ENCODE measurements at regions not wholly inside any gene's neighbourhood (a gene's known extent, or its start where the extent isn't known, plus 50 kb on each side); places are given as distances from the start of the nearest gene placed in this dataset.

- Histone ChIP-seq H3K27ac (no peak overlapping the region), H3K27me3 (replicated peaks in 1 of 7) (no peaks in the 10 kb centered on the region), H3K36me3 (no peaks in the 10 kb centered on the region), H3K4me3 (no peak overlapping the region), H3K9me3 (no peaks in the 10 kb centered on the region), H3K4me1 (peaks cover 0 to 17% (median 0%) of the 10 kb centered on the region in 6 donors)
- DNase-seq: no peak
- intact Hi-C loops (cut with DNase I; ENCODE audit: low total_unique reads): no loop called here
- 57 to 89% (median 64%) methylated on average over 4 of the region's 4 CpGs for WGBS, 5 donors
- TF ChIP-seq, protein P1, sequence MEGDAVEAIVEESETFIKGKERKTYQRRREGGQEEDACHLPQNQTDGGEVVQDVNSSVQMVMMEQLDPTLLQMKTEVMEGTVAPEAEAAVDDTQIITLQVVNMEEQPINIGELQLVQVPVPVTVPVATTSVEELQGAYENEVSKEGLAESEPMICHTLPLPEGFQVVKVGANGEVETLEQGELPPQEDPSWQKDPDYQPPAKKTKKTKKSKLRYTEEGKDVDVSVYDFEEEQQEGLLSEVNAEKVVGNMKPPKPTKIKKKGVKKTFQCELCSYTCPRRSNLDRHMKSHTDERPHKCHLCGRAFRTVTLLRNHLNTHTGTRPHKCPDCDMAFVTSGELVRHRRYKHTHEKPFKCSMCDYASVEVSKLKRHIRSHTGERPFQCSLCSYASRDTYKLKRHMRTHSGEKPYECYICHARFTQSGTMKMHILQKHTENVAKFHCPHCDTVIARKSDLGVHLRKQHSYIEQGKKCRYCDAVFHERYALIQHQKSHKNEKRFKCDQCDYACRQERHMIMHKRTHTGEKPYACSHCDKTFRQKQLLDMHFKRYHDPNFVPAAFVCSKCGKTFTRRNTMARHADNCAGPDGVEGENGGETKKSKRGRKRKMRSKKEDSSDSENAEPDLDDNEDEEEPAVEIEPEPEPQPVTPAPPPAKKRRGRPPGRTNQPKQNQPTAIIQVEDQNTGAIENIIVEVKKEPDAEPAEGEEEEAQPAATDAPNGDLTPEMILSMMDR (IDR thresholded peaks at IDR 0.05 in 8 of 11, conservative IDR thresholded peaks at IDR 0.05 in 3 of 11): no peak
- TF ChIP-seq POLR2A (IDR thresholded peaks at IDR 0.05): no peak
- TF ChIP-seq POLR2AphosphoS5 (IDR thresholded peaks at IDR 0.05): no peak
These were observed 64.8 kb upstream of the LPP start for GRCh38 chr3:188088948-188089685.

DNA sequence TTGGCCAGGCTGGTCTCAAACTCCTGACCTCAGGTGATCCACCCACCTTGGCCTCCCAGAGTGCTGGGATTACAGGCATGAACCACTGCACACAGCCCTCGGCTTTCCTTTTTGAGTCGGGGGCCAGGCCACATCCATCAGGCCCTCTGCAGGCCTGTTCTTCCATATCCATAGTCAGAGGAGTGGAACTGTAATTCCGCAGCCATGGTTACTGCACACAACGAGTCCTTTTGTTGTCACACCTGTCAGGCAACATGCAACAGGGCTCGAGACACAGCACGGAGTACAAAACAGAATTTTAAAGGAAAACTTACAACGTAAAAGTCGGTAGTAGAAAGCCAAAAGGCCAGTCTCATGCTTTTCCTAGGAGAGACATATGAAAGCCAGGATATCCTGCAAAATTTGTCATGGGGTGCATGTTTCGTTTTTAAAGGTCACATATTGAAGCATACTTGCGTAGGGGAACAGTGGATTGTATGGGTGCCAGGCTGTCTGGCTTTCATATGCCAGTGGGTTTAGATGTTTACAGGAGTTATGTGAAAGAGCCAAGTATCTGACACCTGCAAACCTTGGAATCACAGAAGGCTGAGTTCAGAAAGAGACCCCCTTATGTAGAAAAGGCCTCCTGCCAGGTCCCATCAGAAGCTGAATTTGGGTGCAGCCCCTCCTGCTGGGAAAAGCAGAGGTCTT is 63.2 kb upstream of the LPP start:
- TF ChIP-seq POLR2A (IDR thresholded peaks at IDR 0.05) (no peak), POLR2AphosphoS5 (IDR thresholded peaks at IDR 0.05) (no peak)
- TF ChIP-seq, protein P1 (IDR thresholded peaks at IDR 0.05 in 8 of 11, conservative IDR thresholded peaks at IDR 0.05 in 3 of 11): no peak
- H3K4me3 ChIP-seq: no peak overlapping the region
- no peak for DNase-seq
- intact Hi-C loops (cut with DNase I; ENCODE audit: low total_unique reads): no loop called here
- H3K36me3 ChIP-seq: no peaks in the 10 kb centered on the region
- no peak overlapping the region for H3K27ac ChIP-seq
- 78 to 95% (median 90%) methylated on average over 10 of the region's 10 CpGs for WGBS, 5 donors
- H3K4me1 ChIP-seq: peaks cover 0 to 6% (median 0%) of the 10 kb centered on the region in 6 donors
- H3K9me3 ChIP-seq: no peaks in the 10 kb centered on the region
- H3K27me3 ChIP-seq (replicated peaks in 1 of 7): no peaks in the 10 kb centered on the region

- Histone ChIP-seq H3K9me3 (no peaks in the 10 kb centered on the region), H3K4me1 (no peaks in the 10 kb centered on the region), H3K36me3 (no peaks in the 10 kb centered on the region), H3K27me3 (replicated peaks in 1 of 7) (no peaks in the 10 kb centered on the region), H3K27ac (no peak overlapping the region), H3K4me3 (no peak overlapping the region)
- TF ChIP-seq POLR2A (IDR thresholded peaks at IDR 0.05): no peak
- TF ChIP-seq, protein P1 (IDR thresholded peaks at IDR 0.05 in 8 of 11, conservative IDR thresholded peaks at IDR 0.05 in 3 of 11): no peak
- TF ChIP-seq POLR2AphosphoS5 (IDR thresholded peaks at IDR 0.05): no peak
- intact Hi-C loops (cut with DNase I; ENCODE audit: low total_unique reads): no loop called here
- DNase-seq: no peak
- 91 to 98% (median 94%) methylated on average over 2 of the region's 2 CpGs for WGBS, 5 donors
These were observed 62.2 kb upstream of the LPP start for GRCh38 chr3:188091746-188092145.

GRCh38 chr3:188092648-188093047 is 61.3 kb upstream of the LPP start:
- TF ChIP-seq, protein P1 (IDR thresholded peaks at IDR 0.05 in 8 of 11, conservative IDR thresholded peaks at IDR 0.05 in 3 of 11): no peak
- TF ChIP-seq POLR2AphosphoS5 (IDR thresholded peaks at IDR 0.05) (no peak), POLR2A (IDR thresholded peaks at IDR 0.05) (no peak)
- no peak overlapping the region for H3K27ac ChIP-seq
- H3K4me1 ChIP-seq: peaks cover 0 to 3% (median 0%) of the 10 kb centered on the region in 6 donors
- intact Hi-C loops (cut with DNase I; ENCODE audit: low total_unique reads): no loop called here
- no peak for DNase-seq
- no peaks in the 10 kb centered on the region for H3K9me3 ChIP-seq
- no peak overlapping the region for H3K4me3 ChIP-seq
- H3K27me3 ChIP-seq (replicated peaks in 1 of 7): no peaks in the 10 kb centered on the region
- 62 to 79% (median 69%) methylated on average over 6 of the region's 6 CpGs for WGBS, 5 donors
- H3K36me3 ChIP-seq: no peaks in the 10 kb centered on the region

Measured in spleen (tissue), 11 donors.